ENCODE measurements at regions not wholly inside any gene's neighbourhood (a gene's known extent, or its start where the extent isn't known, plus 50 kb on each side); places are given as distances from the start of the nearest gene placed in this dataset.

GRCh38 chr6:121999456-122000065, 399.9 kb upstream of the HSF2 start:
- peak overlapping the region in 1 of 21 experiments; percentile 48 for H3K27ac ChIP-seq
- no peak overlapping the region for H3K4me3 ChIP-seq

- Histone ChIP-seq H3K4me3 (no peak overlapping the region), H3K27ac (peak overlapping the region in 1 of 21 experiments; percentile 75)
Measured at GRCh38 chr6:122005661-122006060, 393.8 kb upstream of the HSF2 start.

GRCh38 chr6:122007339-122007738, 392.1 kb upstream of the HSF2 start:
- Histone ChIP-seq H3K27ac (peak overlapping the region in 6 of 21 experiments; percentile 1 to 75 (median 22)), H3K4me3 (no peak overlapping the region)

- Histone ChIP-seq H3K4me3 (no peak overlapping the region), H3K27ac (peak overlapping the region in 4 of 21 experiments; percentile 1 to 75 (median 52))
Measured at GRCh38 chr6:122008101-122008999, 391.1 kb upstream of the HSF2 start.

- Histone ChIP-seq H3K4me3 (no peak overlapping the region), H3K27ac (peak overlapping the region in 2 of 21 experiments; percentile 48 to 75)
Measured at GRCh38 chr6:122009000-122009350, 390.5 kb upstream of the HSF2 start.

GRCh38 chr6:122012578-122012977, 386.9 kb upstream of the HSF2 start:
- Histone ChIP-seq H3K27ac (peak overlapping the region in 5 of 21 experiments; percentile 18 to 63 (median 38)), H3K4me3 (no peak overlapping the region)

GRCh38 chr6:122014961-122015360, 384.5 kb upstream of the HSF2 start:
- H3K27ac ChIP-seq, result peak overlapping the region in 3 of 21 experiments; percentile 16 to 73 (median 52)
- no peak overlapping the region for H3K4me3 ChIP-seq

GRCh38 chr6:122020588-122021264, 378.7 kb upstream of the HSF2 start:
- H3K27ac ChIP-seq, result no peak overlapping the region
- H3K4me3 ChIP-seq, result no peak overlapping the region

GRCh38 chr6:122025104-122025503, 374.3 kb upstream of the HSF2 start:
- H3K27ac ChIP-seq, result peak overlapping the region in 7 of 21 experiments; percentile 3 to 73 (median 33)
- no peak overlapping the region for H3K4me3 ChIP-seq

- Histone ChIP-seq H3K4me3 (no peak overlapping the region), H3K27ac (peak overlapping the region in 1 of 21 experiments; percentile 30)
Measured at GRCh38 chr6:122026582-122027369, 372.7 kb upstream of the HSF2 start.

- Histone ChIP-seq H3K27ac (peak overlapping the region in 4 of 21 experiments; percentile 17 to 59 (median 43)), H3K4me3 (no peak overlapping the region)
Measured at GRCh38 chr6:122028933-122029522, 370.4 kb upstream of the HSF2 start.

- no peak overlapping the region for H3K4me3 ChIP-seq
- H3K27ac ChIP-seq, result peak overlapping the region in 3 of 21 experiments; percentile 13 to 58 (median 49)
Measured at GRCh38 chr6:122033564-122034181, 365.8 kb upstream of the HSF2 start.

GRCh38 chr6:122035173-122035572, 364.3 kb upstream of the HSF2 start:
- H3K27ac ChIP-seq, result no peak overlapping the region

GRCh38 chr6:122040261-122040660, 359.2 kb upstream of the HSF2 start:
- H3K4me3 ChIP-seq, result no peak overlapping the region
- H3K27ac ChIP-seq, result no peak overlapping the region

More at GRCh38 chr6:122035173-122035572, 364.3 kb upstream of the HSF2 start:
- no peak overlapping the region for H3K4me3 ChIP-seq

- Histone ChIP-seq H3K4me3 (no peak overlapping the region), H3K27ac (peak overlapping the region in 1 of 21 experiments; percentile 3)
Measured at GRCh38 chr6:122042380-122042779, 357.1 kb upstream of the HSF2 start.

GRCh38 chr6:122042960-122043735, 356.3 kb upstream of the HSF2 start:
- no peak overlapping the region for H3K4me3 ChIP-seq
- H3K27ac ChIP-seq, result peak overlapping the region in 2 of 21 experiments; percentile 3 to 63

- Histone ChIP-seq H3K4me3 (no peak overlapping the region), H3K27ac (peak overlapping the region in 5 of 21 experiments; percentile 1 to 32 (median 21))
Measured at GRCh38 chr6:122048570-122048969, 350.9 kb upstream of the HSF2 start.

GRCh38 chr6:122049341-122049740, 350.1 kb upstream of the HSF2 start:
- Histone ChIP-seq H3K4me3 (peak overlapping the region in 1 of 7 experiments; percentile 2), H3K27ac (peak overlapping the region in 6 of 21 experiments; percentile 1 to 33 (median 20))

Data from skin epidermis (tissue), 12 donors.